ENCODE measurements at regions not wholly inside any gene's neighbourhood (a gene's known extent, or its start where the extent isn't known, plus 50 kb on each side); places are given as distances from the start of the nearest gene placed in this dataset.
A peak's percentile ranks its signal among the peaks of the same experiment; 100 is the strongest.

GRCh38 chr14:49971156-49972130 lies 78.6 kb downstream of the ARF6 start:
- DNase-seq (ENCODE audit: low read depth in 2 of 2): no peak

GRCh38 chr14:49972131-49972671 lies 79.3 kb downstream of the ARF6 start:
- DNase-seq (ENCODE audit: low read depth in 2 of 2): no peak

GRCh38 chr14:49972823-49973222 lies 79.9 kb downstream of the ARF6 start:
- peak; percentile 59 to 61 for DNase-seq (ENCODE audit: low read depth in 2 of 2)

GRCh38 chr14:49975276-49975675 lies 82.4 kb downstream of the ARF6 start:
- peak; percentile 64 to 69 for DNase-seq (ENCODE audit: low read depth in 2 of 2)

GRCh38 chr14:49975799-49976198 lies 82.9 kb downstream of the ARF6 start:
- no peak for DNase-seq (ENCODE audit: low read depth in 2 of 2)

GRCh38 chr14:49977126-49977841 lies 84.4 kb downstream of the ARF6 start:
- no peak for DNase-seq (ENCODE audit: low read depth in 2 of 2)

GRCh38 chr14:49980027-49980426 lies 87.1 kb downstream of the ARF6 start:
- DNase-seq (ENCODE audit: low read depth in 2 of 2): no peak

GRCh38 chr14:49982082-49982481 lies 89.2 kb downstream of the ARF6 start:
- DNase-seq (ENCODE audit: low read depth in 2 of 2): no peak

GRCh38 chr14:49982501-49982951 lies 89.6 kb downstream of the ARF6 start:
- peak; percentile 88 to 89 for DNase-seq (ENCODE audit: low read depth in 2 of 2)

- no peak for DNase-seq (ENCODE audit: low read depth in 2 of 2)
These were observed 91.5 kb downstream of the ARF6 start for GRCh38 chr14:49984424-49984823.

GRCh38 chr14:49986343-49987014 lies 93.6 kb downstream of the ARF6 start:
- DNase-seq (ENCODE audit: low read depth in 2 of 2): no peak

GRCh38 chr14:49988080-49988990 lies 95.5 kb downstream of the ARF6 start:
- DNase-seq (ENCODE audit: low read depth in 2 of 2): no peak

GRCh38 chr14:49989966-49990365 lies 97.1 kb downstream of the ARF6 start:
- DNase-seq (ENCODE audit: low read depth in 2 of 2): no peak

- DNase-seq (ENCODE audit: low read depth in 2 of 2): no peak
These were observed 98.6 kb downstream of the ARF6 start for GRCh38 chr14:49991491-49991890.

GRCh38 chr14:49992036-49992435 lies 99.2 kb downstream of the ARF6 start:
- DNase-seq (ENCODE audit: low read depth in 2 of 2): no peak

- DNase-seq (ENCODE audit: low read depth in 2 of 2): no peak
These were observed 99.6 kb downstream of the ARF6 start for GRCh38 chr14:49992448-49992847.

- DNase-seq (ENCODE audit: low read depth in 2 of 2): no peak
These were observed 100.0 kb downstream of the ARF6 start for GRCh38 chr14:49992901-49993339.

GRCh38 chr14:49993565-49993964 lies 100.7 kb downstream of the ARF6 start:
- no peak for DNase-seq (ENCODE audit: low read depth in 2 of 2)

GRCh38 chr14:49994951-49995561 lies 102.2 kb downstream of the ARF6 start:
- DNase-seq (ENCODE audit: low read depth in 2 of 2): no peak

GRCh38 chr14:49997991-49998390 lies 105.1 kb downstream of the ARF6 start:
- no peak for DNase-seq (ENCODE audit: low read depth in 2 of 2)
